Fibroblast of villous mesenchyme (primary cell): ENCODE measurements at regions not wholly inside any gene's neighbourhood (a gene's known extent, or its start where the extent isn't known, plus 50 kb on each side); places are given as distances from the start of the nearest gene placed in this dataset.
A peak's percentile ranks its signal among the peaks of the same experiment; 100 is the strongest.
"Not testable (repeated sequence)": the region's sequence is repeated elsewhere in the genome, so short reads cannot be mapped to it uniquely, and the experiment has no call there.

Experiments used
- DNase-seq: peaks from one replicate; pipeline ENCODE4 v3.0.0-alpha.2; 2010; ENCODE audit warnings: low read depth
- H3K4me3 ChIP-seq: 2 replicates; pipeline ENCODE4 v1.5.1; 2011; ENCODE audit warnings: low read depth, mild to moderate bottlenecking, low read length
- CTCF ChIP-seq: IDR thresholded peaks from 2 replicates; pipeline ENCODE4 v1.5.1; 2012; ENCODE audit warnings: low read depth, mild to moderate bottlenecking, low read length; ENCODE audit not compliant: insufficient read depth

- no peak overlapping the region for H3K4me3 ChIP-seq
- no peak for DNase-seq
- no peak for TF ChIP-seq CTCF
Observed at GRCh38 chr3:6492306-6492705, 368.6 kb upstream of the GRM7 start.

- DNase-seq, result not testable (repeated sequence)
Observed at GRCh38 chr3:6498944-6499343, 362.0 kb upstream of the GRM7 start.

GRCh38 chr3:6504347-6504746 is 356.6 kb upstream of the GRM7 start:
- TF ChIP-seq CTCF, result no peak
- H3K4me3 ChIP-seq, result no peak overlapping the region
- no peak for DNase-seq

More at GRCh38 chr3:6498944-6499343, 362.0 kb upstream of the GRM7 start:
- not testable (repeated sequence) for H3K4me3 ChIP-seq

- TF ChIP-seq CTCF, result no peak
- no peak for DNase-seq
- no peak overlapping the region for H3K4me3 ChIP-seq
Observed at GRCh38 chr3:6504834-6505233, 356.1 kb upstream of the GRM7 start.

- no peak for DNase-seq
- TF ChIP-seq CTCF, result no peak
- peak overlapping the region; percentile 49 for H3K4me3 ChIP-seq
Observed at GRCh38 chr3:6508410-6508759, 352.5 kb upstream of the GRM7 start.

- no peak for TF ChIP-seq CTCF
- DNase-seq, result no peak
- H3K4me3 ChIP-seq, result no peak overlapping the region
Observed at GRCh38 chr3:6509576-6509975, 351.3 kb upstream of the GRM7 start.

GRCh38 chr3:6510713-6511112 is 350.2 kb upstream of the GRM7 start:
- H3K4me3 ChIP-seq, result no peak overlapping the region
- DNase-seq, result no peak
- TF ChIP-seq CTCF, result no peak
